ENCODE measurements at regions not wholly inside any gene's neighbourhood (a gene's known extent, or its start where the extent isn't known, plus 50 kb on each side); places are given as distances from the start of the nearest gene placed in this dataset.
"Not testable (repeated sequence)": the region's sequence is repeated elsewhere in the genome, so short reads cannot be mapped to it uniquely, and the experiment has no call there.

GRCh38 chr10:118971876-118972275, 57.6 kb upstream of the NANOS1 start:
- Histone ChIP-seq H3K9ac (no peak overlapping the region), H3K4me3 (IDR thresholded peaks at IDR 0.05; ENCODE audit: insufficient read depth, low read depth, low read length) (no peak overlapping the region), H4K20me1 (ENCODE audit: insufficient read depth) (no peaks in the 10 kb centered on the region), H3K4me2 (no peak overlapping the region), H3K27ac (no peak overlapping the region), H3K79me2 (ENCODE audit: insufficient read depth, low read depth) (no peaks in the 10 kb centered on the region), H3K27me3 (ENCODE audit: insufficient read depth, low read depth) (no peaks in the 10 kb centered on the region), H2AFZ (ENCODE audit: low read depth) (no peak overlapping the region), H3K4me1 (ENCODE audit: low read depth, poor library complexity, severe bottlenecking) (no peaks in the 10 kb centered on the region), H3K36me3 (ENCODE audit: insufficient read depth) (no peaks in the 10 kb centered on the region)
- TF ChIP-seq, protein P1, sequence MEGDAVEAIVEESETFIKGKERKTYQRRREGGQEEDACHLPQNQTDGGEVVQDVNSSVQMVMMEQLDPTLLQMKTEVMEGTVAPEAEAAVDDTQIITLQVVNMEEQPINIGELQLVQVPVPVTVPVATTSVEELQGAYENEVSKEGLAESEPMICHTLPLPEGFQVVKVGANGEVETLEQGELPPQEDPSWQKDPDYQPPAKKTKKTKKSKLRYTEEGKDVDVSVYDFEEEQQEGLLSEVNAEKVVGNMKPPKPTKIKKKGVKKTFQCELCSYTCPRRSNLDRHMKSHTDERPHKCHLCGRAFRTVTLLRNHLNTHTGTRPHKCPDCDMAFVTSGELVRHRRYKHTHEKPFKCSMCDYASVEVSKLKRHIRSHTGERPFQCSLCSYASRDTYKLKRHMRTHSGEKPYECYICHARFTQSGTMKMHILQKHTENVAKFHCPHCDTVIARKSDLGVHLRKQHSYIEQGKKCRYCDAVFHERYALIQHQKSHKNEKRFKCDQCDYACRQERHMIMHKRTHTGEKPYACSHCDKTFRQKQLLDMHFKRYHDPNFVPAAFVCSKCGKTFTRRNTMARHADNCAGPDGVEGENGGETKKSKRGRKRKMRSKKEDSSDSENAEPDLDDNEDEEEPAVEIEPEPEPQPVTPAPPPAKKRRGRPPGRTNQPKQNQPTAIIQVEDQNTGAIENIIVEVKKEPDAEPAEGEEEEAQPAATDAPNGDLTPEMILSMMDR (conservative IDR thresholded peaks at IDR 0.05; ENCODE audit: low read depth, low read length) = no peak

DNA sequence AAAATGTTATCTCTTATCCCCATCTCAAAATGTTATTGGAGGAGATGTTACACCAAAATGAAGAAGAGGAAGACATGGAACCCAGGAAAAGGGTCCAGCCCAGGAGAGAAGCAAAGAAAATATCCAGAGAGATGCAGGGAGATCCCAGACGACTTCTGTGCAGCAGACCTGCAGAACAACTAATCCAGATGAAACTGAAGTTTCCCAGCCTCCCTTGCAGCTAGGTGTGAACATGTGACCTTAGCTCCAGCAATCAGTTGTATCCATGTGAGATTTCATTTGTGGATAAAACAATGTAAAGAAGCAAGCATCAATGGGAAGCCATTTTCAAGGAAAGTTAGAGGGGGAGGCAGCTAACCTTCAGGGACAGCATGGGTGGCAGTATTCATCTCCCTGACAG, 55.8 kb upstream of the NANOS1 start:
- no peak overlapping the region for H3K9ac ChIP-seq
- no peaks in the 10 kb centered on the region for H3K79me2 ChIP-seq (ENCODE audit: insufficient read depth, low read depth)
- TF ChIP-seq, protein P1 (conservative IDR thresholded peaks at IDR 0.05; ENCODE audit: low read depth, low read length) = no peak
- no peaks in the 10 kb centered on the region for H4K20me1 ChIP-seq (ENCODE audit: insufficient read depth)
- no peak overlapping the region for H2AFZ ChIP-seq (ENCODE audit: low read depth)
- no peak overlapping the region for H3K27ac ChIP-seq
- no peak overlapping the region for H3K4me2 ChIP-seq
- no peaks in the 10 kb centered on the region for H3K27me3 ChIP-seq (ENCODE audit: insufficient read depth, low read depth)
- no peaks in the 10 kb centered on the region for H3K36me3 ChIP-seq (ENCODE audit: insufficient read depth)
- no peaks in the 10 kb centered on the region for H3K4me1 ChIP-seq (ENCODE audit: low read depth, poor library complexity, severe bottlenecking)
- H3K4me3 ChIP-seq (IDR thresholded peaks at IDR 0.05; ENCODE audit: insufficient read depth, low read depth, low read length) = no peak overlapping the region

DNA sequence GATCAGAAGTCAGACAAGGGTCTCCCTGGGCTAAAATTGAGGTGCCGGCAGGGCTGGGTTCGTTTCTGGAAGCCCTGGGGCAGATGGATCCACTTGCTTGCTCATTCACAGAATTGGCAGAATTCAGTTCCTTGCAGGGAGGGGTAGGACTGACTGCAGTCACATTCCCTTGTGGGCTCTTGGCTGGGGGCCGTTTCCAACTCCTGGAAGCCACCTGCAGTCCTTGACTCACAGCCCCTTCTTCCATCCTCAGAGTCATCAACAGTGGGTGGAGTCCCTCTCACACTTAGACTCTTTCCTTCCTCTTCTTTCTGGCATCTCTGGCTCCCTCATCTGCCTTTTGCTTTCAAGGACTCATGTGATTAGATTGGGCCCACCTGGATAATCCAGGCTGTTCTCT, 54.6 kb upstream of the NANOS1 start:
- H3K36me3 ChIP-seq (ENCODE audit: insufficient read depth) = no peaks in the 10 kb centered on the region

DNA sequence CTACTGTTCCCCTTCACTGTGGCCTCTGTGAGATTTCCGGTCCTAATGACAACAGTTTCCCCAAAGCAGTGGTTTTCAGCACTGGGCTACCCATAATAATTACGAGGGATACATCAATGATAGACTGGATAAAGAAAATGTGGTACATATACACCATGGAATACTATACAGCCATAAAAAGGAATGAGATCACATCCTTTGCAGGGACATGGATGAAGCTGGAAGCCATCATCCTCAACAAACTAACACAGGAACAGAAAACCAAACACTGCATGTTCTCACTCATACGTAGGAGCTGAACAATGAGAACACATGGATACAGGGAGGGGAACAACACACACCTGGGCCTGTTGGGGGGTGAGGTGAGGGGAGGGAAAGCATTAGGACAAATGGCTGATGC, 53.3 kb upstream of the NANOS1 start:
- not testable (repeated sequence) for H2AFZ ChIP-seq (ENCODE audit: low read depth); H3K27ac ChIP-seq; H3K36me3 ChIP-seq (ENCODE audit: insufficient read depth); H3K4me1 ChIP-seq (ENCODE audit: low read depth, poor library complexity, severe bottlenecking); H3K9ac ChIP-seq; H3K4me2 ChIP-seq; H4K20me1 ChIP-seq (ENCODE audit: insufficient read depth); H3K4me3 ChIP-seq (IDR thresholded peaks at IDR 0.05; ENCODE audit: insufficient read depth, low read depth, low read length); H3K79me2 ChIP-seq (ENCODE audit: insufficient read depth, low read depth); H3K27me3 ChIP-seq (ENCODE audit: insufficient read depth, low read depth)

More for the DNA sequence above, 54.6 kb upstream of the NANOS1 start:
- H3K27me3 ChIP-seq (ENCODE audit: insufficient read depth, low read depth) = no peaks in the 10 kb centered on the region
- no peak overlapping the region for H3K27ac ChIP-seq
- H2AFZ ChIP-seq (ENCODE audit: low read depth) = no peak overlapping the region
- H3K79me2 ChIP-seq (ENCODE audit: insufficient read depth, low read depth) = no peaks in the 10 kb centered on the region
- H3K9ac ChIP-seq = no peak overlapping the region
- H3K4me3 ChIP-seq (IDR thresholded peaks at IDR 0.05; ENCODE audit: insufficient read depth, low read depth, low read length) = no peak overlapping the region
- no peaks in the 10 kb centered on the region for H3K4me1 ChIP-seq (ENCODE audit: low read depth, poor library complexity, severe bottlenecking)
- no peak overlapping the region for H3K4me2 ChIP-seq
- no peaks in the 10 kb centered on the region for H4K20me1 ChIP-seq (ENCODE audit: insufficient read depth)
- TF ChIP-seq, protein P1 (conservative IDR thresholded peaks at IDR 0.05; ENCODE audit: low read depth, low read length) = no peak

- no peak overlapping the region for H3K4me3 ChIP-seq (IDR thresholded peaks at IDR 0.05; ENCODE audit: insufficient read depth, low read depth, low read length)
- no peak overlapping the region for H3K9ac ChIP-seq
- TF ChIP-seq, protein P1 (conservative IDR thresholded peaks at IDR 0.05; ENCODE audit: low read depth, low read length) = no peak
- no peaks in the 10 kb centered on the region for H4K20me1 ChIP-seq (ENCODE audit: insufficient read depth)
- H3K79me2 ChIP-seq (ENCODE audit: insufficient read depth, low read depth) = no peaks in the 10 kb centered on the region
- no peaks in the 10 kb centered on the region for H3K36me3 ChIP-seq (ENCODE audit: insufficient read depth)
- H3K27me3 ChIP-seq (ENCODE audit: insufficient read depth, low read depth) = no peaks in the 10 kb centered on the region
- no peak overlapping the region for H2AFZ ChIP-seq (ENCODE audit: low read depth)
- H3K27ac ChIP-seq = no peak overlapping the region
- no peak overlapping the region for H3K4me2 ChIP-seq
- peaks cover 4% of the 10 kb centered on the region for H3K4me1 ChIP-seq (ENCODE audit: low read depth, poor library complexity, severe bottlenecking)
These were observed 52.4 kb upstream of the NANOS1 start for GRCh38 chr10:118977022-118977599.
